Activated CD4-positive, alpha-beta memory T cell treated with anti-CD3 and anti-CD28 coated beads, Interleukin-2, amount 10 ng/mL, durations not matched to agents 7 days and 5 days (primary cell): ENCODE measurements at regions not wholly inside any gene's neighbourhood (a gene's known extent, or its start where the extent isn't known, plus 50 kb on each side); places are given as distances from the start of the nearest gene placed in this dataset.

Experiments
- CTCF ChIA-PET: fragments of 350-600 bp; sonication (Branson Sonifier 250); formaldehyde crosslinking; loops from one replicate; lab custom pipeline; 2021; ENCODE audit warnings: antibody characterized with exemption, inconsistent platforms; lab: Charles Lee
- POLR2A ChIA-PET: fragments of 350-600 bp; sonication (Branson Sonifier 250); formaldehyde crosslinking; loops from one replicate; lab custom pipeline; 2021; ENCODE audit warnings: antibody characterized with exemption; lab: Charles Lee
- DNase-seq: peaks from one replicate; pipeline ENCODE4 v3.0.0-alpha.2; 2020
- H3K27ac Mint-ChIP-seq: one replicate; pipeline ENCODE4 v1.8.0; 2021; ENCODE audit warnings: mild to moderate bottlenecking, mixed read lengths
- H3K27me3 Mint-ChIP-seq: one replicate; pipeline ENCODE4 v1.8.0; 2021; ENCODE audit warnings: mixed read lengths
- H3K36me3 Mint-ChIP-seq: one replicate; pipeline ENCODE4 v1.8.0; 2021; ENCODE audit warnings: low read depth, mixed read lengths
- H3K4me1 Mint-ChIP-seq: one replicate; pipeline ENCODE4 v1.8.0; 2021; ENCODE audit warnings: mixed read lengths
- H3K4me3 Mint-ChIP-seq: one replicate; pipeline ENCODE4 v1.8.0; 2021; ENCODE audit warnings: mild to moderate bottlenecking, mixed read lengths
- H3K9me3 Mint-ChIP-seq: one replicate; pipeline ENCODE4 v1.8.0; 2021; ENCODE audit warnings: mixed read lengths

DNA sequence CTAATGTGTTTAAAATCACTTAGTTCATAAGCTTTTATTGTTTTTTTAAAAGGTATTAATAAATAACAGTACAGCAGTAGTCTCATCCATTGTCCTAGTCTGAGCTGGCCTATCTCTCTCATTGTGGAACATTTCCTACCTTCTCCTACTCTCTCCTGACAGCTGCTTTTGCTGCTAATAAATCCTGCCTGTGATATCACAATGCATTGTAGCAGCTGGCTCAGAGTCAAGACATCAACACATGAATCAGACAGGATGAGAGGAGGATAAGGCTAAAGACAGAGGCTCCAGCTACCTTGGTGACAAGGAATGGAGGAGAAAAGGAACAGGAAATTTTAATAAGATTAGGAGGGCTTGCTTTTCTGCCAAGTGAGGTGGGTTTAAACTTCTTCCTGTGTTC, 626.1 kb downstream of the HS3ST4 start:
- H3K27me3 Mint-ChIP-seq: no peaks in the 10 kb centered on the region
- no peak overlapping the region for H3K4me3 Mint-ChIP-seq
- no peaks in the 10 kb centered on the region for H3K4me1 Mint-ChIP-seq
- POLR2A ChIA-PET: no interaction called here
- H3K9me3 Mint-ChIP-seq: no peaks in the 10 kb centered on the region
- DNase-seq: no peak
- CTCF ChIA-PET: no interaction called here
- H3K27ac Mint-ChIP-seq: no peak overlapping the region
- H3K36me3 Mint-ChIP-seq: no peaks in the 10 kb centered on the region

DNA sequence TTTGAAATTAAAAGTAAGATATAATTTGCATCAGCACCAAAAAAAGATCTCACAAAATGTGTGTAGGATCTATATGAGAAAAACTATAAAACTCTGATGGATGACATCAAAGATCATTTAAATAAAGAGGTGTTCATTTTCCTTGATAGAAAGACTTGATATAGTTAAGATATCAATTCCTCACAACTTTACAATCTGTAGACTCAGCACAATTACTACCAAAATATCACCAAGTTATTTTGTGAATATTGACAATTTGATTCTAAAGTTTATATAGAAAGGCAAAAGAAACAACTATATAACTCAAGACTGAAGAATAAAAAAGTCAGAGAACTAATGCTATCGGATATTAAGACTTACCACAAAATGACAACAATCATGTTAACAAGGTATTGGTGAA, 638.9 kb downstream of the HS3ST4 start:
- ChIA-PET POLR2A (no interaction called here), CTCF (interaction anchor here (0.7 kb wide), 1 partner anchor 52 kb away, joined by 3 read pairs; no protein-coding TSS in a partner anchor)
- Mint-ChIP-seq H3K27ac (no peak overlapping the region), H3K4me1 (no peaks in the 10 kb centered on the region), H3K27me3 (no peaks in the 10 kb centered on the region), H3K36me3 (no peaks in the 10 kb centered on the region), H3K4me3 (no peak overlapping the region), H3K9me3 (no peaks in the 10 kb centered on the region)
- no peak for DNase-seq

DNA sequence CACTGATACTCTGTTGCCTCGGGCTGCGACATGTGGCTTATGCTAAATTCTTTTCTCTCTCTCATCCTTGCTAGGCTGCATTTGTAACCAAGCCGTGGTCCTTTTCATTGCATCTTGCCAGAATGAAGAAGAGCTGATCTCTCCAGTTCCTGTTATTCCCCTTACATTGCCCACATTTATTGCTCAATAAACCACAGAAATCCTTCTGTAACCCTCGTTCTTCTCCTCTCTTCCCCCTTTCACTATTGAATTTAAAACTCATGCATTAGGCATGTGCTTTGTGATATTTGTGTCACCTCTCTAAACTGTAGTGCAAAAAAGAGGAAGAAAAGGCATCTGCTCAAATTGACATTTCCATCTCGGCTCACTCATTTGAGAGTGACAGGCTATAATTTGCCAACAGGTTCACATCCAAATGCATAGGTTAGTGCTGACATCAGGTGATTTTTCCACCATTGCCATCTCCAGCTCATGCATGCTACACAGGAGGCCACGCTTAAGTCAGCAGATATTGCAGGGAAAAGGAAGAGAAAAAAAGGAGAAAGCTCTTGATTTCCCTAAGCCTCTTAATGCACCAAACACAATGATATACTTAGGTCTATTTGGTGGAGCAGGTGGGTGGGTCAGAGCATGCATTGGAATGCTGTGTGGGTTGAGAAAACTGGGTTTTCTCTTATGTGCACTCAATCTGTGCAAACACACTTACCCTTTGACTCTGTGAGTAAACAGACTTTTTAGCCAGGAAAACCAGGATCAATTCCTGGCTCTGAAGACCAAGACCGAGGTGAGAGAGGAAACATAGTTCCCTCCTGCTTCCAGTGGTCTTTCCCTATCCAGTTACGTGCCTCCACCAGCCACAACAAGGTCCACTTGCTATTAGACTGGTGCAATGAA, 642.7 kb downstream of the HS3ST4 start:
- ChIA-PET POLR2A (no interaction called here), CTCF (no interaction called here)
- Mint-ChIP-seq H3K9me3 (no peaks in the 10 kb centered on the region), H3K36me3 (no peaks in the 10 kb centered on the region), H3K27me3 (no peaks in the 10 kb centered on the region), H3K27ac (no peak overlapping the region), H3K4me1 (no peaks in the 10 kb centered on the region), H3K4me3 (no peak overlapping the region)
- no peak for DNase-seq

DNA sequence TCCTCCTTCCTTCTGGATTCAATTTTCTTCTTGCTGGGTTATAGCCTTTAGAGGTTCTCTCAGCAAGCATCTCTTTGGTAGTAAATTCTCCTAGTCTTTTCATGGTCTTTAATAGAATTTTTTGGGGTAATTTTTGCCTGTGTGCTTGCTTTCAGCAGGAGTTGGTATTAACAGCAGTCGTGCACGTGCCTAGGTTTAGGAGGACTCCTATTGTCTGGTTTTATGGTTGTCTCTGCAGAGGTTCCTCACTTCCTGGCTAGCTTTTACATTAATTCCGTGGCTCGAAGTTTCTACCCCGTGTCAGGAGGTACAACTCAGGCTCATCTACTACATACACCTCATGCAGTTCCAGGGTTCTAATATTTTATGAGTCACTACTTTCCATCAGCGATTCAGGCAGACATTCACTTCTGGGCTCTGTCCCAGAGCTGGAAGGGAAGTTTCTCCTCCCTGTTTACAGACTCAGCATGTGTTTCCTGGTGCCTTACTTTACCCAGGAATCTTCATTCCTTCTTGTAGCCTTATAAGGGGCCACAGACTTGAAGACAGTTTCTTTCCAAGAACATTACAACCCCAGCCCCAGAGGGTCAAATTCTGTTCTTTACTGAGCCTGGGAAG, 643.6 kb downstream of the HS3ST4 start:
- CTCF ChIA-PET: no interaction called here
- POLR2A ChIA-PET: no interaction called here
- Mint-ChIP-seq H3K27ac (no peak overlapping the region), H3K4me1 (no peaks in the 10 kb centered on the region), H3K4me3 (no peak overlapping the region), H3K36me3 (no peaks in the 10 kb centered on the region), H3K9me3 (no peaks in the 10 kb centered on the region), H3K27me3 (no peaks in the 10 kb centered on the region)
- no peak for DNase-seq

DNA sequence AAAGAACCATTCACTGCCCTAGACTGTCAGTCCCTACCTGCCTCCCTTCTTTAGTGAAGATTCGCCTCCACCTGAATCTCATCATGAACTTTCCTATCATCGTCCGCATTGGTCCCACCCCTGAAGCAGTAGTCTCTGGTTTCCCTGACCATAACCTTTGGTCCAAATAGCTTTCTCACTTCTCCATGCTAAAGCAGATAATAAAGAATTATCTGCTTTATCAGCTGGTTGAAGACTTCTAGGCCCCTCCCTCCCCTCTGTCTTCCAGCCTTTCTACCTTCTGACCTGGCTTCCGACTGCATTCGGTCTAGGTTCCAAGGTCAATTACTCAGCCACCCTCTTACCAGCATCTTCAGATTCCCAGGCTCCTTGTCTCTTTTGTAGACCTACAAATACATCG, 650.9 kb downstream of the HS3ST4 start:
- Mint-ChIP-seq H3K4me1 (no peaks in the 10 kb centered on the region), H3K27me3 (no peaks in the 10 kb centered on the region), H3K4me3 (no peak overlapping the region), H3K9me3 (no peaks in the 10 kb centered on the region), H3K27ac (no peak overlapping the region), H3K36me3 (no peaks in the 10 kb centered on the region)
- ChIA-PET CTCF (no interaction called here), POLR2A (no interaction called here)
- DNase-seq: no peak

DNA sequence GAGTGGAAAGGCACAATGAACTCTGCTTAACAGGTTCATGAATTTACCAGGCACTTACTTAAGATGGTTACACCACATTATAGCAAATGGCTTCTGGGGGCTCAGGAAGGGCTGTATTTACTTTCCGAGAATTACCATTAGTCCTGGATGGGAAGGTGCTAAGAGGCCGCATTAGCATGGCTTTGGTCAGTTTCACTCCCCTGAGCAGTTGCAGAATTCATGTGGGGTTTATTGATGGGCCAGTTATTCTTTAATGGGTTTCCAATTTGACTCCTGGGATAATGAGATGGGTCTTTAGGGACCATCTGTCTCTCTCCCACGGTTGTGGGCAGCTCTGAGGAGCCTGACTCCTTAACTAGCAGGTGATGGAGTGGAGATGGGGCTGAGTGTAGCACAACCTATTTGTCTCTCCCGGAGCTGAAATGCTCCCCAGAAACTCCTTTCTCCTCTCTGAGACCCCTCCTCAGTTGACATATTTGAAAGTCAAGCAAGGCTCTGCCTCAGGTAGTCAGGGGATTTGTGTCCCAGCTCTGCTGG, 652.5 kb downstream of the HS3ST4 start:
- ChIA-PET POLR2A (no interaction called here), CTCF (interaction anchor here (0.6 kb wide), 1 partner anchor 457 kb away, joined by 3 read pairs; no protein-coding TSS in a partner anchor)
- H3K36me3 Mint-ChIP-seq: no peaks in the 10 kb centered on the region

DNA sequence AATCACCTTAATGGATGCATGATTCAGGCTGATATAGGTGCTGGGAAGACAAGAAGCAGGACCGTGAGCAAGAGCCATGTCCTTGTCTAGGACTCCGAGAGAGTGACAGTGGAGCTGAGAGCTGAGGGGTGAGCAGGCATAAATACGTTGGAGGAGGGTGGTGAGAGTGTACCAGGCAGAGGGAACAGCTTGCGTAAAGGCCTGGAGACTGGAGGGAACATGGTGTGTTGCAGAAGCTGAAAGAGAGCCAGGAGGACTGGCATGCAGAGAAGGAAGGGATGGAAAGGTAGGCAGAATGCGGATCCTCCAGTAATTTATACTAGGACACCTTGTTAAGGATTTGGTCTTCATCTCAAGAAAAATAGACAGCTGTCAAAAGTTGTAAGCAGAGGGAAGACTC, 653.2 kb downstream of the HS3ST4 start:
- no peak for DNase-seq
- no peaks in the 10 kb centered on the region for H3K36me3 Mint-ChIP-seq
- CTCF ChIA-PET: no interaction called here
- no peak overlapping the region for H3K27ac Mint-ChIP-seq
- no peak overlapping the region for H3K4me3 Mint-ChIP-seq
- POLR2A ChIA-PET: no interaction called here
- no peaks in the 10 kb centered on the region for H3K9me3 Mint-ChIP-seq
- H3K4me1 Mint-ChIP-seq: no peaks in the 10 kb centered on the region
- H3K27me3 Mint-ChIP-seq: no peaks in the 10 kb centered on the region

More for the DNA sequence above, 652.5 kb downstream of the HS3ST4 start:
- H3K27ac Mint-ChIP-seq: no peak overlapping the region
- no peak overlapping the region for H3K4me3 Mint-ChIP-seq
- no peaks in the 10 kb centered on the region for H3K9me3 Mint-ChIP-seq
- H3K27me3 Mint-ChIP-seq: no peaks in the 10 kb centered on the region
- no peaks in the 10 kb centered on the region for H3K4me1 Mint-ChIP-seq
- no peak for DNase-seq

DNA sequence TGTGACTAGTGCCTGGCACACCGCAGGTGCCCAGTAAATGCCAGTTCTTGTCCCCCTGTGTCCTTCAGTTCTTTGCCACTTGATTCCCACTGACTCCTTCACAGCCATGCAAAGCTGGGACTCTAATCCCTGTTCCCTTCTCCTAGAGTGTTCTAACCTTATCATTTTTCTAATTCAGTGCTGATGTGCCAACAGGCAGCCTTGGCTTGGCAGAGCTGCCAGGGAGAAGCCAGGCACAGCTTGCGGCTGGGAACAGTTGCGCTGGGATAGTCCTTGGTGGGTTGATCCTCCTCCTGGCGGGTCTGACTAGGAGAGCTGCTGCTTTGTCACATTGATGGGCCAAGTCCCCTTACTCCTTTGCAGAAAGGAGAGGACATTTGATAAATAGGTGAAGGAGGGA, 654.2 kb downstream of the HS3ST4 start:
- Mint-ChIP-seq H3K9me3 (peaks cover under 1% of the 10 kb centered on the region), H3K27ac (no peak overlapping the region), H3K27me3 (no peaks in the 10 kb centered on the region), H3K4me1 (no peaks in the 10 kb centered on the region), H3K4me3 (no peak overlapping the region), H3K36me3 (no peaks in the 10 kb centered on the region)
- POLR2A ChIA-PET: no interaction called here
- DNase-seq: no peak
- CTCF ChIA-PET: no interaction called here

DNA sequence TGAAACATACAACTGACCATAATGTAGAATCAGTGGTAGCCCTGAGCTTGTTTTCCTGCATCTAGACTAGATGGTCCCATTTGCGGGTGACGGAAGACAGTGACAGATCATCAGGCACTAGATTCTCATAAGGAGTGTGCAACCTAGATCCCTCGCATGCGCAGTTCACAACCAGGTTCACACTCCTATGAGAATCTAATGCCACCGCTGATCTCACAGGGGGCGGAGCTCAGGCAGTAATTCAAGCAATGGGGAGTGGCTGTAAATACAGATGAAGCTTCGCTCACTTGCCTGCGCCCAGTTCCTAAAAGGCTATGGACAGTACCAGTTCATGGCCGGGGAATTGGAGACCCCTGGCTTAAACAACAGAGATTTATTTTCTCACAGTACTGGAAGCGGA, 656.3 kb downstream of the HS3ST4 start:
- Mint-ChIP-seq H3K36me3 (no peaks in the 10 kb centered on the region), H3K9me3 (peaks cover 3% of the 10 kb centered on the region), H3K27me3 (no peaks in the 10 kb centered on the region), H3K27ac (no peak overlapping the region), H3K4me1 (no peaks in the 10 kb centered on the region), H3K4me3 (no peak overlapping the region)
- no peak for DNase-seq
- ChIA-PET CTCF (no interaction called here), POLR2A (no interaction called here)

DNA sequence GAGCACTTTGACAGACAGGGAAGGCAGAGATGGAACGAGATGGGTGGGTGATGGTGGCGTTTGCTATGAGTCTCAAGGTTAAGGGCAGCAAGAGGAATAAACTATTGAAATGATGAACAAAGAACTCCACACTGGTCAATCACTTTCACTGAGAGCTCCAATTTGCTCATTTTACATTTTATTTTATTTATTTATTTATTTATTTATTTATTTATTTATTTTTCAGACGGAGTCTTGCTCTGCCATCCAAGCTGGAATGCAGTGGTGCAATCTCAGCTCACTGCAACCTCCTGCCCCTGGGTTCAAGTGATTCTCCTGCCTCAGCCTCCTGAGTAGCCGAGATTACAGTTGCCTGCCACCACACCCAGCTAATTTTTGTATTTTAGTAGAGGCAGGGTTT, 669.1 kb downstream of the HS3ST4 start:
- Mint-ChIP-seq H3K4me3 (no peak overlapping the region), H3K36me3 (no peaks in the 10 kb centered on the region), H3K4me1 (no peaks in the 10 kb centered on the region), H3K27me3 (no peaks in the 10 kb centered on the region), H3K9me3 (peaks cover 3% of the 10 kb centered on the region), H3K27ac (no peak overlapping the region)
- CTCF ChIA-PET: no interaction called here
- POLR2A ChIA-PET: no interaction called here
- DNase-seq: no peak

DNA sequence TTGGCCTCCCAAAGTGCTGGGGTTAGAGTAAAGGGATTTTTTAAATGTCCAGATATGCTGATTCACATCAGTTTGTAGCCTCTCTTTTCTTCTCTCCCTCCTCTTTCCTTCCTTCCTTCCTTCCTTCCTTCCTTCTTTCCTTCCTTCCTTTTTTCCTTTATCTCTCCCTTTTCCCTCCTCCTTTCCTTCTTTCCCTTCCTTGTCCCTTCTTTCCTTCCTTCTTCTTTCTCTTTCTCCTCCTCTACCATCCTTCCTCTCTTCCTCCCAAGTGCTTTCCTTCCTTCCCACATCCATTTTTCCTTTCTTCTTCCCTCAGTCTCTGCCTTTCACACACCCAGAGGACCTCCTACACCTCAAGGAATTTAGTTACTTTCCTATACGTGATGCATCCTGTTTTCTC, 671.8 kb downstream of the HS3ST4 start:
- POLR2A ChIA-PET: no interaction called here
- no peaks in the 10 kb centered on the region for H3K36me3 Mint-ChIP-seq
- no peaks in the 10 kb centered on the region for H3K9me3 Mint-ChIP-seq
- no peak for DNase-seq
- no peak overlapping the region for H3K4me3 Mint-ChIP-seq
- CTCF ChIA-PET: no interaction called here
- H3K4me1 Mint-ChIP-seq: no peaks in the 10 kb centered on the region
- H3K27ac Mint-ChIP-seq: no peak overlapping the region
- no peaks in the 10 kb centered on the region for H3K27me3 Mint-ChIP-seq

DNA sequence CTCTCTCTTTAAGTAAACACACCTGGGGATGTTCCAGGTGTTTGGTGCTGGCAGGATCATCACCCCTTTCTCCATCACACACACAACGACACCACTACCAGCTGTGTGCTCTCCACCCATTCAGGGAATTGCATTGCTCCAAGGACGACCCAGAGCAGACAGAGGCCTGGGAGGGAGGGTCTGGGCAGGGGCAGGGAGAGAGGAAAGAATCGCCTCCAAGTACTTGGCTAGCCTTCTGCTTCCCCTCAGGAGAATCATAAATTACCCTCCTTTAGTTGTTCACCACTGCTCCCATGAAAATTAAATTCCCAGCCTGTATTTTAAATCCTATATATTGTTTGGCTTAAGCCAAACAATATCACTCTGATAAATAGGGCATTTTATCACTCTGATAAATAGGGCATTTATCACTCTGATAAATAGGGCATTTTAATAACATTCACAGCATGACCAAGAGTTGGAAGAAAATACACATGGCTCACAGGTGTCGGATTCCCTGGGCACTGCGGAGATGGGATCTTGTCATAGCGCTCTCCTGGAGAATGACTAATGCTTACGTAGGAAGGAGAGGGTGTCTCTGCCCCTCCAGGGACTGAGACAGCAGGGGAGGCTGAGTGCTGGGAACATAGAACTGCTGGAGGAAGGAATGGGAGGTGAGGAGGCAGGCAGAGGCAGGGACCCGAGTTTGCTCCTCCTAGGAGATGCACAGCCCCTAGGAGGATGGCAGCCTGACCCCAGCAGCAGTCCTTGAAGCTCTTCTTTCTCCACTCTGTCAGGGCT, 673.6 kb downstream of the HS3ST4 start:
- POLR2A ChIA-PET: no interaction called here
- CTCF ChIA-PET: no interaction called here
- H3K9me3 Mint-ChIP-seq: no peaks in the 10 kb centered on the region
- H3K4me1 Mint-ChIP-seq: no peaks in the 10 kb centered on the region
- no peak overlapping the region for H3K27ac Mint-ChIP-seq
- H3K36me3 Mint-ChIP-seq: no peaks in the 10 kb centered on the region
- no peak overlapping the region for H3K4me3 Mint-ChIP-seq
- H3K27me3 Mint-ChIP-seq: no peaks in the 10 kb centered on the region
- DNase-seq: no peak

DNA sequence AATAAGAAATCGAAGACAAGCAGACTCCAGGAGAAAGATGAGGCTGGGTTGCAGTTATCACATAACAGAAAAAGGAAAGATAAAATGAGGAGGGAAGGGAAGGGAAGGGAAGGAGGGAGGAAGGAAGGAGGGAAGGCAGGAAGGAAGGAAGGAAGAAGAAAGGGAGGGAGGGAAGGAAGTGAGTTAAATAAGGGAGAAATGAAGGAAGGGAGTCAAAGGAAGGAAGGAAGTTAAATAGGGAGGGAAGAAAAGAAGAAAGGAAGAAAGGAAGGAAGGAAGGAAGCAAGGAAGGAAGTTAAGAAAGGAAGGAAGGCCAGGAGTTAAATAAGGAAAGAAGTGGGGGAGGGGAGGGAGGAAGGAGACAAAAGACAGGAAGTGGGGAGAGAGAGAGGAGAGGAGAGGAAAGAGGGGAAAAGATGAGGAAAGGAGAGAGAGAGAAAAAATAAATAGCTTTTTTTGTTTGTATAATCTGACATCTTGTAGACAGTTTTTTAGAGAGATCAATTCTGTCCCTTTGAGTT, 679.6 kb downstream of the HS3ST4 start:
- Mint-ChIP-seq H3K4me1 (no peaks in the 10 kb centered on the region), H3K27me3 (no peaks in the 10 kb centered on the region), H3K36me3 (no peaks in the 10 kb centered on the region), H3K9me3 (no peaks in the 10 kb centered on the region), H3K27ac (no peak overlapping the region), H3K4me3 (no peak overlapping the region)
- ChIA-PET POLR2A (no interaction called here), CTCF (no interaction called here)
- no peak for DNase-seq
